IMR-90 (cell line): ENCODE measurements at regions not wholly inside any gene's neighbourhood (a gene's known extent, or its start where the extent isn't known, plus 50 kb on each side); places are given as distances from the start of the nearest gene placed in this dataset.

Experiments
- ATAC-seq: fragments of 200-7000 bp; cut with Tn5 transposase; 2 replicates; pipeline ENCODE4 v1.9.1; 2020; ENCODE audit warnings: low read depth, mild to moderate bottlenecking, moderate library complexity
- BruUV-seq: library from RNA; stranded (reverse); fragments of 400-500 nt; replicated peaks from 2 replicates; lab custom pipeline; 2021; lab: Mats Ljungman, UMichigan
- CTCF ChIA-PET: fragments of 300-600 bp; formaldehyde crosslinking; extraction: SDS; loops from one replicate; lab custom pipeline; 2021; ENCODE audit warnings: antibody characterized with exemption; lab: Yijun Ruan, JAX
- POLR2A ChIA-PET: fragments of 300-600 bp; sonication (Branson Sonifier 250); formaldehyde crosslinking; loops from one replicate; lab custom pipeline; 2022; ENCODE audit warnings: antibody characterized with exemption; ENCODE audit not compliant: unreplicated experiment; lab: Charles Lee
- DNase-seq: peaks from one replicate; pipeline ENCODE4 v3.0.0; 2013
- H2AFZ ChIP-seq: replicated peaks from 2 replicates; pipeline ENCODE3; 2013; ENCODE audit warnings: low read length, mild to moderate bottlenecking; ENCODE audit not compliant: poor library complexity
- H2AK5ac ChIP-seq: 2 replicates; pipeline ENCODE4 v1.6.1; 2013; ENCODE audit warnings: low read depth, low read length, inconsistent platforms
- H2AK9ac ChIP-seq: replicated peaks from 2 replicates; pipeline ENCODE3; 2013; ENCODE audit warnings: mild to moderate bottlenecking, low read depth, low read length, moderate library complexity; ENCODE audit not compliant: poor library complexity
- H2BK120ac ChIP-seq: 2 replicates; pipeline ENCODE4 v1.6.1; 2013; ENCODE audit warnings: low read depth, low read length, inconsistent platforms
- H2BK15ac ChIP-seq: 3 replicates; pipeline ENCODE4 v1.6.1; 2013; ENCODE audit warnings: low read depth, low read length, inconsistent platforms
- H2BK20ac ChIP-seq: 2 replicates; pipeline ENCODE4 v1.6.1; 2013; ENCODE audit warnings: low read depth, mild to moderate bottlenecking, inconsistent platforms, low read length, moderate library complexity
- H2BK5ac ChIP-seq: 2 replicates; pipeline ENCODE4 v1.6.1; 2013; ENCODE audit warnings: mild to moderate bottlenecking, low read depth, low read length, inconsistent platforms; ENCODE audit not compliant: poor library complexity, severe bottlenecking
- H3K14ac ChIP-seq: replicated peaks from 2 replicates; pipeline ENCODE4 v1.6.1; 2013; ENCODE audit warnings: low read depth, low read length, inconsistent platforms
- H3K18ac ChIP-seq: 2 replicates; pipeline ENCODE4 v1.6.1; 2013; ENCODE audit warnings: low read depth, low read length, control low read depth
- H3K23ac ChIP-seq: 2 replicates; pipeline ENCODE4 v1.6.1; 2013; ENCODE audit warnings: low read depth, low read length, inconsistent platforms
- H3K27ac ChIP-seq: 2 replicates; pipeline ENCODE4 v1.5.1; 2013; ENCODE audit warnings: mild to moderate bottlenecking, control low read depth, low read length; ENCODE audit not compliant: insufficient read depth
- H3K27me3 ChIP-seq: 2 replicates; pipeline ENCODE4 v1.6.1; 2013; ENCODE audit warnings: low read length; ENCODE audit not compliant: control insufficient read depth, insufficient read depth
- H3K36me3 ChIP-seq: 2 replicates; pipeline ENCODE4 v1.6.1; 2013; ENCODE audit warnings: low read length, mixed read lengths; ENCODE audit not compliant: control insufficient read depth, insufficient read depth
- H3K4ac ChIP-seq: 2 replicates; pipeline ENCODE4 v1.6.1; 2013; ENCODE audit warnings: low read depth, low read length, inconsistent platforms
- H3K4me1 ChIP-seq: 2 replicates; pipeline ENCODE4 v1.6.1; 2013; ENCODE audit warnings: low read length, mixed read lengths; ENCODE audit not compliant: control insufficient read depth, insufficient read depth
- H3K4me2 ChIP-seq: 2 replicates; pipeline ENCODE4 v1.6.1; 2013; ENCODE audit warnings: low read depth, mild to moderate bottlenecking, control low read depth, low read length, moderate library complexity
- H3K4me3 ChIP-seq: 2 replicates; pipeline ENCODE4 v1.5.1; 2013; ENCODE audit warnings: low read depth, mild to moderate bottlenecking, control low read depth, low read length, moderate library complexity; ENCODE audit not compliant: insufficient read depth
- H3K56ac ChIP-seq: 2 replicates; pipeline ENCODE4 v1.6.1; 2013; ENCODE audit warnings: low read length, inconsistent platforms; ENCODE audit not compliant: insufficient read depth; ENCODE audit errors: extremely low read depth
- H3K79me1 ChIP-seq, 2 experiments: 2 replicates each; pipeline ENCODE4 v1.6.1; 2013; ENCODE audit warnings: low read length in 2 of 2, inconsistent platforms in 1 of 2, low read depth in 1 of 2
- H3K9ac ChIP-seq: 2 replicates; pipeline ENCODE4 v1.6.1; 2013; ENCODE audit warnings: low read depth, low read length, control low read depth
- H3K9me1 ChIP-seq: 2 replicates; pipeline ENCODE4 v1.6.1; 2013; ENCODE audit warnings: low read length, inconsistent platforms; ENCODE audit not compliant: insufficient read depth
- H3K9me3 ChIP-seq: 2 replicates; pipeline ENCODE4 v1.6.1; 2013; ENCODE audit warnings: low read length; ENCODE audit not compliant: control insufficient read depth, insufficient read depth
- H4K20me1 ChIP-seq: 2 replicates; pipeline ENCODE4 v1.6.1; 2013; ENCODE audit warnings: low read length, inconsistent platforms; ENCODE audit not compliant: insufficient read depth
- H4K5ac ChIP-seq: 2 replicates; pipeline ENCODE4 v1.6.1; 2013; ENCODE audit warnings: mild to moderate bottlenecking, low read depth, low read length, control low read depth
- H4K8ac ChIP-seq, 2 experiments: 2 replicates each; pipeline ENCODE4 v1.6.1; 2013; ENCODE audit warnings: low read depth in 2 of 2, low read length in 2 of 2, control low read depth in 1 of 2, inconsistent platforms in 1 of 2
- H4K91ac ChIP-seq: 2 replicates; pipeline ENCODE4 v1.6.1; 2013; ENCODE audit warnings: low read depth, low read length, inconsistent platforms; ENCODE audit not compliant: insufficient read depth
- BHLHE40 ChIP-seq: fragments of 150-350 bp; IDR thresholded peaks from 2 replicates; pipeline ENCODE4 v1.6.1; 2016; ENCODE audit warnings: mild to moderate bottlenecking, low read depth, low read length
- CEBPB ChIP-seq: IDR thresholded peaks from 2 replicates; pipeline ENCODE4 v1.6.1; 2012; ENCODE audit warnings: low read depth, low read length, improper control_type of control experiment
- CHD1 ChIP-seq: IDR thresholded peaks from 2 replicates; pipeline ENCODE4 v1.6.1; 2012; ENCODE audit warnings: low read depth, low read length, improper control_type of control experiment
- FOS ChIP-seq: fragments of 150-350 bp; IDR thresholded peaks from 2 replicates; pipeline ENCODE4 v1.6.1; 2016; ENCODE audit warnings: low read depth, low read length
- MAFK ChIP-seq: IDR thresholded peaks from 2 replicates; pipeline ENCODE4 v1.6.1; 2012; ENCODE audit warnings: low read depth, low read length, improper control_type of control experiment
- MAZ ChIP-seq: IDR thresholded peaks from 2 replicates; pipeline ENCODE4 v1.6.1; 2012; ENCODE audit warnings: low read depth, mild to moderate bottlenecking, low read length, improper control_type of control experiment, moderate library complexity, borderline replicate concordance
- MXI1 ChIP-seq: IDR thresholded peaks from 2 replicates; pipeline ENCODE4 v1.6.1; 2012; ENCODE audit warnings: low read depth, mild to moderate bottlenecking, low read length, moderate library complexity, borderline replicate concordance
- NFE2L2 ChIP-seq: fragments of 150-350 bp; IDR thresholded peaks from 2 replicates; pipeline ENCODE4 v1.6.1; 2016; ENCODE audit warnings: low read depth, mild to moderate bottlenecking, low read length
- RAD21 ChIP-seq: IDR thresholded peaks from 2 replicates; pipeline ENCODE4 v1.6.1; 2012; ENCODE audit warnings: low read length, improper control_type of control experiment
- RCOR1 ChIP-seq: IDR thresholded peaks from 2 replicates; pipeline ENCODE4 v1.6.1; 2012; ENCODE audit warnings: mild to moderate bottlenecking, low read length, improper control_type of control experiment; ENCODE audit not compliant: insufficient replicate concordance
- RFX5 ChIP-seq: IDR thresholded peaks from 2 replicates; pipeline ENCODE4 v1.8.0; 2012; ENCODE audit warnings: low read depth, mild to moderate bottlenecking, low read length, moderate library complexity
- SMC3 ChIP-seq: fragments of 150-350 bp; IDR thresholded peaks from 2 replicates; pipeline ENCODE4 v1.6.1; 2016; ENCODE audit warnings: low read depth, mild to moderate bottlenecking, antibody characterized with exemption, low read length, moderate library complexity
- WGBS, 2 experiments: methylation state at CpG; one replicate each; pipeline versions ENCODE4 v1.1.5 to v1.1.7; 2013; ENCODE audit warnings: missing lambda C conversion rate in 2 of 2; ENCODE audit not compliant: insufficient read length in 1 of 2; ENCODE audit errors: extremely low coverage in 2 of 2; 5-methylcytosine and 5-hydroxymethylcytosine counted together
- dilution Hi-C: fragments of 300-500 bp; cut with HindIII; formaldehyde crosslinking; loops from one replicate; pipeline ENCODE4 v1.14.3; 2018; ENCODE audit warnings: low sequenced_read_pairs; ENCODE audit not compliant: unreplicated experiment
- in situ Hi-C: fragments of 300-500 bp; cut with MboI; formaldehyde crosslinking; loops from 3 replicates; pipeline ENCODE4 v1.14.3; 2019; ENCODE audit warnings: low sequenced_read_pairs, inconsistent platforms, mixed read lengths
- intact Hi-C: fragments of 100-400 bp; cut with micrococcal nuclease; formaldehyde crosslinking; loops from 2 replicates; pipeline ENCODE4 v1.10.0; 2022
- TF ChIP-seq, protein P1 (sequence below): conservative IDR thresholded peaks from 2 replicates; pipeline ENCODE4 v1.5.1; 2012; ENCODE audit warnings: mild to moderate bottlenecking, low read depth, low read length, improper control_type of control experiment
- TF ChIP-seq, protein P2 (sequence below): fragments of 150-350 bp; IDR thresholded peaks from 2 replicates; pipeline ENCODE4 v1.6.1; 2017; ENCODE audit warnings: mild to moderate bottlenecking, antibody characterized with exemption, low read length, low read depth

DNA sequence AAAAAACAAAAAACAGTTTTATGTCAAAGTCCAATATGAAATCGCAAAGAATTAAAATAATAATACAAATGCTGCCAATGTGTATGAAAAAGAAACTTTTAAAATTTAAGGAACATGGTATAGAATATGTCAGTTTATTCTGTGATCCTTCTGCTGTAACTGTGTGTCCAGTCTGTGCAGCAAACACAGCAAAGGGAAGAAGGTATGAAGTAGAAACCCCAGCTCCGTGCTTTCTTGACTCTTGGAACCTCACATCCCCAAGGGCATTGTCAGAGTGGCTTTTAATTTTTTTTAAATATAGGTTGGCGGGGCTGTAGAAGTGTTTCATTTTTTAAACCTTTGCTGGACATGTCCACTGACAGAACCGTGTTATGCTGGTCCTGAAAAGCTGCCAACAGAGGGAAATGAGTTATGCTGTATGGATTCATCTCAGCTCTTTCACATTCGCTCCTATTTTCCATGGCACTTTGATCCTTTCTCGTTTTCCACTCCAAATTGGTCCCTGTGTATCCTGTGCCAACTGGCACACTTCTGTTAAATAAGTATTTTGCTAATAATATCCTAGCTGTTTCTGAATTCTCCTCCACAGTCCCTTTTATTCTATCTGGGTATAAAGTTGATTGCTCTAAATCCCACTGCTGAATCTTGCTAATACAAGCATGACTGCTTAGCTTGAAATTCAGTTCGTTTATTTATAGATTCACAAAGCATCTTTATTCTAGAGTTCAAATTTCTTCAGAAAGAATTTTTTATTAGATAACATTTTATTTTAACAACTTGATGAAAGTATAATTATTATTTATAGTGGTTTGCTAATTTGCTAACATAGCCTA, 127.0 kb upstream of the DDIT4L start:
- H3K9me3 ChIP-seq = no peaks in the 10 kb centered on the region
- no peaks in the 10 kb centered on the region for H3K9me1 ChIP-seq
- H4K8ac ChIP-seq = no peak overlapping the region
- no peaks in the 10 kb centered on the region for H3K36me3 ChIP-seq
- no peak overlapping the region for H4K5ac ChIP-seq
- WGBS, 2 experiments = no CpG with 5 or more reads among the region's 7 CpGs
- no peak overlapping the region for H3K23ac ChIP-seq
- no peak overlapping the region for H2AK9ac ChIP-seq
- 0 out of 2 replicates have a peak overlapping the region, but pooled peaks have one; percentile 34 for H3K14ac ChIP-seq
- peak overlapping the region; percentile 36; the same call in 1 of the 2 replicates for H3K9ac ChIP-seq
- in situ Hi-C loops (no loop called here), intact Hi-C loops (no loop called here), dilution Hi-C loops (no loop called here)
- H3K79me1 ChIP-seq = no peaks in the 10 kb centered on the region
- peak; percentile 27 for DNase-seq
- H3K4ac ChIP-seq = no peak overlapping the region
- H3K27me3 ChIP-seq = no peaks in the 10 kb centered on the region
- H3K18ac ChIP-seq = no peak overlapping the region
- H2BK15ac ChIP-seq = no peak overlapping the region; the same call in 2 of the 3 replicates
- no peak overlapping the region for H2BK20ac ChIP-seq
- CTCF ChIA-PET = no interaction called here
- no peak overlapping the region for H3K4me3 ChIP-seq
- H4K20me1 ChIP-seq = no peaks in the 10 kb centered on the region
- peak; percentile 53 for ATAC-seq
- no peak overlapping the region for H2AFZ ChIP-seq
- POLR2A ChIA-PET = no interaction called here
- no TSS peak for BruUV-seq
- H4K91ac ChIP-seq = no peak overlapping the region
- H2AK5ac ChIP-seq = no peak overlapping the region
- H3K27ac ChIP-seq = peak overlapping the region; percentile 27; the same call in 1 of the 2 replicates
- H3K56ac ChIP-seq = no peak overlapping the region
- H3K4me2 ChIP-seq = peak overlapping the region; percentile 66; the same call in 1 of the 2 replicates
- no peak overlapping the region for H2BK5ac ChIP-seq
- no peak overlapping the region for H2BK120ac ChIP-seq
- no peaks in the 10 kb centered on the region; the same call in 1 of the 2 replicates for H3K4me1 ChIP-seq
- TF ChIP-seq CEBPB (no peak), FOS (no peak), RAD21 (no peak), RFX5 (no peak), SMC3 (no peak), MAZ (no peak), MAFK (no peak), BHLHE40 (no peak), MXI1 (no peak), CHD1 (no peak), RCOR1 (no peak), NFE2L2 (no peak)
- TF ChIP-seq, protein P1, sequence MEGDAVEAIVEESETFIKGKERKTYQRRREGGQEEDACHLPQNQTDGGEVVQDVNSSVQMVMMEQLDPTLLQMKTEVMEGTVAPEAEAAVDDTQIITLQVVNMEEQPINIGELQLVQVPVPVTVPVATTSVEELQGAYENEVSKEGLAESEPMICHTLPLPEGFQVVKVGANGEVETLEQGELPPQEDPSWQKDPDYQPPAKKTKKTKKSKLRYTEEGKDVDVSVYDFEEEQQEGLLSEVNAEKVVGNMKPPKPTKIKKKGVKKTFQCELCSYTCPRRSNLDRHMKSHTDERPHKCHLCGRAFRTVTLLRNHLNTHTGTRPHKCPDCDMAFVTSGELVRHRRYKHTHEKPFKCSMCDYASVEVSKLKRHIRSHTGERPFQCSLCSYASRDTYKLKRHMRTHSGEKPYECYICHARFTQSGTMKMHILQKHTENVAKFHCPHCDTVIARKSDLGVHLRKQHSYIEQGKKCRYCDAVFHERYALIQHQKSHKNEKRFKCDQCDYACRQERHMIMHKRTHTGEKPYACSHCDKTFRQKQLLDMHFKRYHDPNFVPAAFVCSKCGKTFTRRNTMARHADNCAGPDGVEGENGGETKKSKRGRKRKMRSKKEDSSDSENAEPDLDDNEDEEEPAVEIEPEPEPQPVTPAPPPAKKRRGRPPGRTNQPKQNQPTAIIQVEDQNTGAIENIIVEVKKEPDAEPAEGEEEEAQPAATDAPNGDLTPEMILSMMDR = no peak
- TF ChIP-seq, protein P2, sequence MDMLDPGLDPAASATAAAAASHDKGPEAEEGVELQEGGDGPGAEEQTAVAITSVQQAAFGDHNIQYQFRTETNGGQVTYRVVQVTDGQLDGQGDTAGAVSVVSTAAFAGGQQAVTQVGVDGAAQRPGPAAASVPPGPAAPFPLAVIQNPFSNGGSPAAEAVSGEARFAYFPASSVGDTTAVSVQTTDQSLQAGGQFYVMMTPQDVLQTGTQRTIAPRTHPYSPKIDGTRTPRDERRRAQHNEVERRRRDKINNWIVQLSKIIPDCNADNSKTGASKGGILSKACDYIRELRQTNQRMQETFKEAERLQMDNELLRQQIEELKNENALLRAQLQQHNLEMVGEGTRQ = no peak
